ENCODE measurements at regions not wholly inside any gene's neighbourhood (a gene's known extent, or its start where the extent isn't known, plus 50 kb on each side); places are given as distances from the start of the nearest gene placed in this dataset.

GRCh38 chr2:51859260-51859659 lies 827.3 kb upstream of the NRXN1 start:
- no peaks in the 10 kb centered on the region for H3K4me1 ChIP-seq (ENCODE audit: control insufficient read depth in 1 of 2, low read depth in 2 of 2)
- no peaks in the 10 kb centered on the region for H3K27me3 ChIP-seq (replicated peaks; ENCODE audit: insufficient read depth)
- no peak for DNase-seq (ENCODE audit: low spot score)
- no peak overlapping the region for H3K27ac ChIP-seq
- no peaks in the 10 kb centered on the region for H3K9me3 ChIP-seq
- ATAC-seq (ENCODE audit: insufficient number of reproducible peaks, low FRiP score, low read depth) = no peak
- TF ChIP-seq CTCF (IDR thresholded peaks at IDR 0.05) = no peak
- no peak overlapping the region for H3K4me3 ChIP-seq
- no peaks in the 10 kb centered on the region for H3K36me3 ChIP-seq

GRCh38 chr2:51855683-51856082 lies 823.8 kb upstream of the NRXN1 start:
- H3K9me3 ChIP-seq = no peaks in the 10 kb centered on the region
- no peak overlapping the region for H3K27ac ChIP-seq
- TF ChIP-seq CTCF (IDR thresholded peaks at IDR 0.05) = no peak
- no peaks in the 10 kb centered on the region for H3K36me3 ChIP-seq
- DNase-seq (ENCODE audit: low spot score) (no peak), ATAC-seq (ENCODE audit: insufficient number of reproducible peaks, low FRiP score, low read depth) (no peak)
- no peaks in the 10 kb centered on the region for H3K27me3 ChIP-seq (replicated peaks; ENCODE audit: insufficient read depth)
- H3K4me1 ChIP-seq (ENCODE audit: control insufficient read depth in 1 of 2, low read depth in 2 of 2) = no peaks in the 10 kb centered on the region
- no peak overlapping the region for H3K4me3 ChIP-seq

- H3K9me3 ChIP-seq = peaks cover 3% of the 10 kb centered on the region
- ATAC-seq (ENCODE audit: insufficient number of reproducible peaks, low FRiP score, low read depth) (no peak), DNase-seq (ENCODE audit: low spot score) (no peak)
- no peak overlapping the region for H3K4me3 ChIP-seq
- H3K36me3 ChIP-seq = no peaks in the 10 kb centered on the region
- no peak overlapping the region for H3K27ac ChIP-seq
- H3K4me1 ChIP-seq (ENCODE audit: control insufficient read depth in 1 of 2, low read depth in 2 of 2) = no peaks in the 10 kb centered on the region
- TF ChIP-seq CTCF (IDR thresholded peaks at IDR 0.05) = no peak
- H3K27me3 ChIP-seq (replicated peaks; ENCODE audit: insufficient read depth) = no peaks in the 10 kb centered on the region
Observed at GRCh38 chr2:51846796-51847195, 814.9 kb upstream of the NRXN1 start.

GRCh38 chr2:51846018-51846417 lies 814.1 kb upstream of the NRXN1 start:
- peaks cover 3% of the 10 kb centered on the region for H3K9me3 ChIP-seq
- H3K36me3 ChIP-seq = no peaks in the 10 kb centered on the region
- no peak for ATAC-seq (ENCODE audit: insufficient number of reproducible peaks, low FRiP score, low read depth)
- H3K27ac ChIP-seq = no peak overlapping the region
- H3K27me3 ChIP-seq (replicated peaks; ENCODE audit: insufficient read depth) = no peaks in the 10 kb centered on the region
- H3K4me1 ChIP-seq (ENCODE audit: control insufficient read depth in 1 of 2, low read depth in 2 of 2) = no peaks in the 10 kb centered on the region
- no peak for TF ChIP-seq CTCF (IDR thresholded peaks at IDR 0.05)
- no peak overlapping the region for H3K4me3 ChIP-seq
- DNase-seq (ENCODE audit: low spot score) = no peak

GRCh38 chr2:51844596-51844995 lies 812.7 kb upstream of the NRXN1 start:
- TF ChIP-seq CTCF (IDR thresholded peaks at IDR 0.05) = no peak
- no peak for DNase-seq (ENCODE audit: low spot score)

More at GRCh38 chr2:51844596-51844995, 812.7 kb upstream of the NRXN1 start:
- H3K4me3 ChIP-seq = no peak overlapping the region
- no peaks in the 10 kb centered on the region for H3K27me3 ChIP-seq (replicated peaks; ENCODE audit: insufficient read depth)
- H3K4me1 ChIP-seq (ENCODE audit: control insufficient read depth in 1 of 2, low read depth in 2 of 2) = no peaks in the 10 kb centered on the region
- H3K27ac ChIP-seq = no peak overlapping the region
- no peaks in the 10 kb centered on the region for H3K36me3 ChIP-seq
- peaks cover 3% of the 10 kb centered on the region for H3K9me3 ChIP-seq
- no peak for ATAC-seq (ENCODE audit: insufficient number of reproducible peaks, low FRiP score, low read depth)

All from thoracic aorta (tissue), 2 donors.